GM12801 (cell line): ENCODE measurements at regions not wholly inside any gene's neighbourhood (a gene's known extent, or its start where the extent isn't known, plus 50 kb on each side); places are given as distances from the start of the nearest gene placed in this dataset.

Source experiments
- CTCF ChIP-seq: IDR thresholded peaks from one replicate; pipeline ENCODE4 v1.5.1; 2011; ENCODE audit warnings: control low read depth; ENCODE audit not compliant: insufficient read length; ENCODE audit errors: extremely low read depth

GRCh38 chr5:168012006-168012405, 279.4 kb upstream of the WWC1 start:
- no peak for TF ChIP-seq CTCF

- TF ChIP-seq CTCF, result no peak
These were observed 277.9 kb upstream of the WWC1 start for GRCh38 chr5:168013546-168013945.

- TF ChIP-seq CTCF, result no peak
These were observed 276.9 kb upstream of the WWC1 start for GRCh38 chr5:168014433-168015123.

GRCh38 chr5:168015506-168015905, 275.9 kb upstream of the WWC1 start:
- no peak for TF ChIP-seq CTCF

GRCh38 chr5:168017313-168017712, 274.1 kb upstream of the WWC1 start:
- TF ChIP-seq CTCF, result no peak

GRCh38 chr5:168019143-168019542, 272.3 kb upstream of the WWC1 start:
- no peak for TF ChIP-seq CTCF

- TF ChIP-seq CTCF, result no peak
These were observed 270.7 kb upstream of the WWC1 start for GRCh38 chr5:168020542-168021294.
